C4-2B (cell line): ENCODE measurements at regions not wholly inside any gene's neighbourhood (a gene's known extent, or its start where the extent isn't known, plus 50 kb on each side); places are given as distances from the start of the nearest gene placed in this dataset.

ENCODE experiments used
- ZFX ChIP-seq: fragments of 450-650 bp; IDR thresholded peaks from 2 replicates; pipeline ENCODE4 v1.6.1; 2017
- TF ChIP-seq, protein P1 (sequence below): fragments of 450-650 bp; conservative IDR thresholded peaks from 2 replicates; pipeline ENCODE4 v1.5.1; 2017; ENCODE audit warnings: mild to moderate bottlenecking

DNA sequence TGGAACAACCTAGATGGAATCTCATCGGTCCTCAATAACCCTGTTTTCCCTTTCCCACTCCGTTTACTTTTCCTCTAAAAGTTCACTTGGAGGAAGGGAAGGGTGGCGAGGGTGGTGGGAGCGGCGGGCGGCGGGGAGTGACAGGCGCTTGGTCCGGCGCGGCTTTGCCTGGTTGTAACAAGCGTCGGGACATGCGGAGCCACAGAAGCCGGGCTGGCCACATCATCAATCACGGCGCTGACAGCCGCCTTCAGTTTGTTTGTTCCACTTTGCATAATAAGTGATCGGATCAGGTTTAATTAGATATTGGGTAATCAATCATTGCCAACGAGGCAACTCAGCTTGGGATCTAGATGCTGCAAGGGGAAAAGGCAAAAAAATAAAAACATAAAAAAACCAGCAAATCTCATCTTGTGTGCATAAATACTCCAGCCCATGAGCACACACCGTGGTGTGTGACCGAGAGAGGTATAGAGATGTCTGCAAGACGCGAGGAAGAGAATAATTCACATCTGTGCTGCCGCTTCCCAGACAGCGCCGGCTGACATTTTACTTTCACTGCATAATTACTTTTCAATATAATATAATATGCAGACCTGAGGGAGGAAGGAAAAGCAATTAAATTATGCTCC, 396.2 kb upstream of the IRX4 start:
- TF ChIP-seq, protein P1, sequence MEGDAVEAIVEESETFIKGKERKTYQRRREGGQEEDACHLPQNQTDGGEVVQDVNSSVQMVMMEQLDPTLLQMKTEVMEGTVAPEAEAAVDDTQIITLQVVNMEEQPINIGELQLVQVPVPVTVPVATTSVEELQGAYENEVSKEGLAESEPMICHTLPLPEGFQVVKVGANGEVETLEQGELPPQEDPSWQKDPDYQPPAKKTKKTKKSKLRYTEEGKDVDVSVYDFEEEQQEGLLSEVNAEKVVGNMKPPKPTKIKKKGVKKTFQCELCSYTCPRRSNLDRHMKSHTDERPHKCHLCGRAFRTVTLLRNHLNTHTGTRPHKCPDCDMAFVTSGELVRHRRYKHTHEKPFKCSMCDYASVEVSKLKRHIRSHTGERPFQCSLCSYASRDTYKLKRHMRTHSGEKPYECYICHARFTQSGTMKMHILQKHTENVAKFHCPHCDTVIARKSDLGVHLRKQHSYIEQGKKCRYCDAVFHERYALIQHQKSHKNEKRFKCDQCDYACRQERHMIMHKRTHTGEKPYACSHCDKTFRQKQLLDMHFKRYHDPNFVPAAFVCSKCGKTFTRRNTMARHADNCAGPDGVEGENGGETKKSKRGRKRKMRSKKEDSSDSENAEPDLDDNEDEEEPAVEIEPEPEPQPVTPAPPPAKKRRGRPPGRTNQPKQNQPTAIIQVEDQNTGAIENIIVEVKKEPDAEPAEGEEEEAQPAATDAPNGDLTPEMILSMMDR: no peak
- no peak for TF ChIP-seq ZFX
